Kidney (tissue), 13 donors: ENCODE measurements at regions not wholly inside any gene's neighbourhood (a gene's known extent, or its start where the extent isn't known, plus 50 kb on each side); places are given as distances from the start of the nearest gene placed in this dataset.

ENCODE experiments used
- DNase-seq, 5 donors: peaks; one replicate each; pipeline ENCODE4 v3.0.0-alpha.2; 2013 to 2020
- FAIRE-seq: peaks from 2 replicates; lab custom pipeline; 2012; peaks lifted over from hg19 to GRCh38; lab: Jason Lieb, UNC
- H3K27ac ChIP-seq, 2 donors: one replicate each; pipeline ENCODE4 v1.7.0; 2013; ENCODE audit warnings: low read depth in 2 of 2, low read length in 2 of 2, inconsistent platforms in 1 of 2
- H3K27me3 ChIP-seq: one replicate; pipeline ENCODE4 v1.7.1; 2013; ENCODE audit warnings: low read length, inconsistent platforms; ENCODE audit not compliant: control insufficient read depth, insufficient read depth
- H3K36me3 ChIP-seq, 3 donors: one replicate each; pipeline versions ENCODE4 v1.7.0 to v1.7.1; 2013; ENCODE audit warnings: low read length in 3 of 3, control low read depth in 1 of 3, inconsistent platforms in 1 of 3; ENCODE audit not compliant: insufficient read depth in 3 of 3, control insufficient read depth in 2 of 3
- H3K4me1 ChIP-seq, 3 donors: one replicate each; pipeline versions ENCODE4 v1.7.0 to v1.7.1; 2013; ENCODE audit warnings: low read length in 3 of 3, inconsistent platforms in 1 of 3, low read depth in 1 of 3; ENCODE audit not compliant: control insufficient read depth in 2 of 3, insufficient read depth in 2 of 3
- H3K4me3 ChIP-seq, 3 donors: one replicate each; pipeline versions ENCODE4 v1.7.0 to v1.8.1; 2013; ENCODE audit warnings: low read length in 3 of 3, control low read depth in 1 of 3, inconsistent platforms in 1 of 3
- H3K9ac ChIP-seq, 3 donors: one replicate each; pipeline versions ENCODE4 v1.7.0 to v1.7.1; 2013; ENCODE audit warnings: low read length in 3 of 3, control low read depth in 1 of 3, inconsistent platforms in 1 of 3
- H3K9me3 ChIP-seq, 3 donors: one replicate each; pipeline versions ENCODE4 v1.7.0 to v1.7.1; 2013; ENCODE audit warnings: low read length in 3 of 3, control low read depth in 1 of 3, inconsistent platforms in 1 of 3; ENCODE audit not compliant: control insufficient read depth in 2 of 3, insufficient read depth in 1 of 3
- intact Hi-C: fragments of 100-400 bp; cut with DNase I; formaldehyde crosslinking; loops from one replicate; pipeline ENCODE4 v1.11.1; 2022
- TF ChIP-seq, protein P1 (sequence below): IDR thresholded peaks from 3 replicates; pipeline ENCODE4 v1.5.1; 2012; ENCODE audit warnings: mild to moderate bottlenecking, moderate library complexity, borderline replicate concordance; ENCODE audit not compliant: insufficient read depth; ENCODE audit errors: extremely low read depth
- donor health status: control.
- donor health status: control.
- donor health status: control.
- donor health status: control.
- donor health status: control.
- donor health status: DM: yes; HTN: yes; CAD: no.
- donor health status: Normal renal cell carcinoma (clear cell type).

DNA sequence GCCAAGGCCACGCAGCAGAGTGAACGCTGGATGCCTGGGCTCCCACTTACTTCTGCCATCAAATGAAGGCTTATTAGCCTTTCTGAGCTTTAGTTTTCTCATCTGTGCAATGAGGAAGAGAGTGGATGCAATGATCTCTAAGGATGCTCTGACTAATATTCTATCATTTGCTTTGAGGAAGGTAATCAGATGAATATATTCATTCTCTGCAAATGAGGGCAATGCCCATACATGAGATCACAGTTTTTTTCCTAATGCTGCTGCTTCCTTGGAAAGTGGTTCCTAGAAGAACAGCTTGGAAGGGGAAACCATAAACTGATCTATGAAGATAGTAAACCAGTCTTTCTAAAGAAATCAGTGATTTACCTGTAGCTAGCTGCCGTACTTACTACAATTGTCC lies 152.4 kb downstream of the NSG2 start:
- FAIRE-seq = no peak
- no peak overlapping the region for H3K9ac ChIP-seq
- no peak overlapping the region for H3K27ac ChIP-seq
- TF ChIP-seq, protein P1, sequence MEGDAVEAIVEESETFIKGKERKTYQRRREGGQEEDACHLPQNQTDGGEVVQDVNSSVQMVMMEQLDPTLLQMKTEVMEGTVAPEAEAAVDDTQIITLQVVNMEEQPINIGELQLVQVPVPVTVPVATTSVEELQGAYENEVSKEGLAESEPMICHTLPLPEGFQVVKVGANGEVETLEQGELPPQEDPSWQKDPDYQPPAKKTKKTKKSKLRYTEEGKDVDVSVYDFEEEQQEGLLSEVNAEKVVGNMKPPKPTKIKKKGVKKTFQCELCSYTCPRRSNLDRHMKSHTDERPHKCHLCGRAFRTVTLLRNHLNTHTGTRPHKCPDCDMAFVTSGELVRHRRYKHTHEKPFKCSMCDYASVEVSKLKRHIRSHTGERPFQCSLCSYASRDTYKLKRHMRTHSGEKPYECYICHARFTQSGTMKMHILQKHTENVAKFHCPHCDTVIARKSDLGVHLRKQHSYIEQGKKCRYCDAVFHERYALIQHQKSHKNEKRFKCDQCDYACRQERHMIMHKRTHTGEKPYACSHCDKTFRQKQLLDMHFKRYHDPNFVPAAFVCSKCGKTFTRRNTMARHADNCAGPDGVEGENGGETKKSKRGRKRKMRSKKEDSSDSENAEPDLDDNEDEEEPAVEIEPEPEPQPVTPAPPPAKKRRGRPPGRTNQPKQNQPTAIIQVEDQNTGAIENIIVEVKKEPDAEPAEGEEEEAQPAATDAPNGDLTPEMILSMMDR = no peak
- no peaks in the 10 kb centered on the region for H3K27me3 ChIP-seq
- H3K36me3 ChIP-seq = no peaks in the 10 kb centered on the region
- intact Hi-C loops = no loop called here
- H3K4me1 ChIP-seq = no peaks in the 10 kb centered on the region
- H3K9me3 ChIP-seq = no peaks in the 10 kb centered on the region
- DNase-seq = no peak
- no peak overlapping the region for H3K4me3 ChIP-seq

DNA sequence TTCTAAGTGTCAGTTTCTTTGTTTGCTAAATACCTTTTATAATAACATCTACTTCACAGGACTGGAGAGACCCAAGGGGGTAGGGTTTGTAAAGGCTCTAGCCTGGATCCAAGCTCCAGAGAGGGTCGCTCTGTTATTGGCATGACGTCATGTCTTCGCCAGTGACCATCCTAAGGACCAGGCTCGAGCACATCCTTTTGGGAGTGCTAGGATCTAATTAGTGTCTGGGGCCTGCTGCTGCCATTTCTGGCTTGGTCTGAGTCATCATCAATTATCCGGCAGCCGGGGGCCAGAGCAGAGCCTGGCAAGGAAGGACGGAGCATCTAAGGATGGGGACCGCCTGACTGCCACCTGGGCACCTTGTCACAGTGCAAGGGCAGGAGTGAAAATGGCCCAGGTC lies 153.0 kb downstream of the NSG2 start:
- H3K4me3 ChIP-seq = no peak overlapping the region
- no peaks in the 10 kb centered on the region for H3K27me3 ChIP-seq
- no peak for FAIRE-seq
- H3K4me1 ChIP-seq = no peaks in the 10 kb centered on the region
- intact Hi-C loops = no loop called here
- DNase-seq = no peak
- H3K9me3 ChIP-seq = no peaks in the 10 kb centered on the region
- TF ChIP-seq, protein P1 = no peak
- H3K36me3 ChIP-seq = no peaks in the 10 kb centered on the region
- no peak overlapping the region for H3K27ac ChIP-seq
- no peak overlapping the region for H3K9ac ChIP-seq

DNA sequence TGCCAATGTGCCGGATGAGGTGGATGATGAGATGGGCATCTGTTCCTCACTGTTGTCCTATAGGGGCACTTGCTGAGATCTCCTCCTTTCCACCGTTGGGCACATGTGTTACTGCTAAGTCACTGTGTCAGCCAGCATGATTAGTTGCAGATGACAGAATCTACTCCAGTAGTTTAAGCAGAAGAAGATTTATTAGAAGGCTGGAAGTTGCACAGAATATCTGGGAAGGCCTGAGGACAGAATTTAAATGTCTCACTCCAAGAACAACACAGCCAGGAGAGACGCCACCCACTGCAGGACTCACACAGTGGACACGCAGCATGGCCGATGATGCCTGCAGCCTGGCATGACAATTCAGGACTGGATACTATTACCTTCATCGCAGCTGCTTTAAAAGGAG lies 157.5 kb downstream of the NSG2 start:
- FAIRE-seq = no peak
- no peaks in the 10 kb centered on the region for H3K36me3 ChIP-seq

More for the DNA sequence above, 157.5 kb downstream of the NSG2 start:
- TF ChIP-seq, protein P1 = no peak
- intact Hi-C loops = no loop called here
- no peaks in the 10 kb centered on the region for H3K27me3 ChIP-seq
- H3K4me1 ChIP-seq = no peaks in the 10 kb centered on the region
- H3K9ac ChIP-seq = no peak overlapping the region
- H3K4me3 ChIP-seq = no peak overlapping the region
- H3K9me3 ChIP-seq = no peaks in the 10 kb centered on the region
- DNase-seq = no peak
- H3K27ac ChIP-seq = no peak overlapping the region
